A673 (cell line): ENCODE measurements at regions not wholly inside any gene's neighbourhood (a gene's known extent, or its start where the extent isn't known, plus 50 kb on each side); places are given as distances from the start of the nearest gene placed in this dataset.
"Not testable (repeated sequence)": the region's sequence is repeated elsewhere in the genome, so short reads cannot be mapped to it uniquely, and the experiment has no call there.

ENCODE experiments used
- CTCF ChIP-seq: fragments of 300-800, 200-600 bp; sonication (generic); conservative IDR thresholded peaks from 2 replicates; pipeline ENCODE4 v1.5.1; 2017; ENCODE audit warnings: low read depth, mild to moderate bottlenecking, antibody characterized with exemption, low read length, moderate library complexity, mixed read lengths
- EZH2 ChIP-seq: fragments of 200-600 bp; sonication (generic); IDR thresholded peaks from 2 replicates; pipeline ENCODE4 v1.6.1; 2017; ENCODE audit warnings: borderline replicate concordance, low read depth, mild to moderate bottlenecking, mixed read lengths, antibody characterized with exemption, low read length; ENCODE audit not compliant: poor library complexity, severe bottlenecking

- not testable (repeated sequence) for TF ChIP-seq CTCF, EZH2
Observed at GRCh38 chr21:6073993-6074705, 4447.2 kb upstream of the TPTE start.
